HEK293 (cell line): ENCODE measurements at regions not wholly inside any gene's neighbourhood (a gene's known extent, or its start where the extent isn't known, plus 50 kb on each side); places are given as distances from the start of the nearest gene placed in this dataset.

Source experiments
- CTCF ChIA-PET: fragments of 350-600 bp; formaldehyde crosslinking; extraction: SDS; loops from one replicate; lab custom pipeline; 2021; ENCODE audit warnings: antibody characterized with exemption; lab: Yijun Ruan, JAX
- POLR2A ChIA-PET: fragments of 300-600 bp; formaldehyde crosslinking; extraction: SDS; loops from one replicate; lab custom pipeline; 2020; ENCODE audit warnings: antibody characterized with exemption, inconsistent platforms; lab: Yijun Ruan, JAX
- H3K27ac ChIP-seq: fragments of 200-500 bp; sonication (Bioruptor generic); 2 replicates; pipeline ENCODE4 v1.5.1; 2014; ENCODE audit warnings: low read depth, low read length, control low read depth, inconsistent platforms; ENCODE audit errors: extremely low read depth
- H3K36me3 ChIP-seq, 2 experiments: fragments of 200-500 bp in 1 of 2; sonication (Bioruptor generic) in 1 of 2; 1 replicate in 1 of 2; 2 replicates in 1 of 2; pipeline ENCODE4 v1.5.1; 2014 to 2017; ENCODE audit warnings: inconsistent platforms in 2 of 2, low read length in 2 of 2; ENCODE audit not compliant: control insufficient read depth in 2 of 2, insufficient read depth in 1 of 2
- H3K4me1 ChIP-seq: fragments of 200-500 bp; sonication (Bioruptor generic); 2 replicates; pipeline ENCODE4 v1.5.1; 2014; ENCODE audit warnings: mild to moderate bottlenecking, low read length, inconsistent platforms; ENCODE audit not compliant: control insufficient read depth, insufficient read depth
- H3K4me3 ChIP-seq: 2 replicates; pipeline ENCODE4 v1.5.1; 2011; ENCODE audit warnings: low read depth, mild to moderate bottlenecking, control low read depth, low read length, moderate library complexity
- H3K9me3 ChIP-seq: fragments of 200-500 bp; sonication (Bioruptor generic); 2 replicates; pipeline ENCODE4 v1.5.1; 2014; ENCODE audit warnings: low read depth, low read length, inconsistent platforms; ENCODE audit not compliant: control insufficient read depth, insufficient read depth
- CTCF ChIP-seq: fragments of 450-650 bp; formaldehyde crosslinking; IDR thresholded peaks from 2 replicates; pipeline ENCODE4 v1.5.1; 2016; ENCODE audit warnings: missing biosample characterization, missing genetic modification characterization
- GLIS1 ChIP-seq: fragments of 450-650 bp; formaldehyde crosslinking; IDR thresholded peaks from 2 replicates; pipeline ENCODE4 v1.5.1; 2016; ENCODE audit warnings: missing biosample characterization, missing genetic modification characterization
- HIC1 ChIP-seq: fragments of 450-650 bp; formaldehyde crosslinking; IDR thresholded peaks from 2 replicates; pipeline ENCODE4 v1.5.1; 2016; ENCODE audit warnings: missing biosample characterization, missing genetic modification characterization
- INSM2 ChIP-seq: fragments of 450-650 bp; formaldehyde crosslinking; IDR thresholded peaks from 2 replicates; pipeline ENCODE4 v1.5.1; 2016; ENCODE audit warnings: missing biosample characterization, missing genetic modification characterization
- KLF7 ChIP-seq: fragments of 450-650 bp; formaldehyde crosslinking; IDR thresholded peaks from 2 replicates; pipeline ENCODE4 v1.5.1; 2016; ENCODE audit warnings: missing biosample characterization, missing genetic modification characterization, borderline replicate concordance
- KLF9 ChIP-seq: fragments of 450-650 bp; formaldehyde crosslinking; IDR thresholded peaks from 2 replicates; pipeline ENCODE4 v1.5.1; 2016; ENCODE audit warnings: missing biosample characterization, missing genetic modification characterization, low read depth
- SALL2 ChIP-seq: fragments of 450-650 bp; formaldehyde crosslinking; IDR thresholded peaks from 2 replicates; pipeline ENCODE4 v1.5.0; 2017; ENCODE audit warnings: missing biosample characterization, mild to moderate bottlenecking, missing genetic modification characterization, borderline replicate concordance
- SCRT2 ChIP-seq: fragments of 450-650 bp; formaldehyde crosslinking; IDR thresholded peaks from 2 replicates; pipeline ENCODE4 v1.5.1; 2016; ENCODE audit warnings: missing biosample characterization, missing genetic modification characterization
- TSHZ1 ChIP-seq: fragments of 450-650 bp; formaldehyde crosslinking; IDR thresholded peaks from 2 replicates; pipeline ENCODE4 v1.5.1; 2016; ENCODE audit warnings: missing biosample characterization, missing genetic modification characterization, borderline replicate concordance
- ZBTB48 ChIP-seq: fragments of 450-650 bp; formaldehyde crosslinking; IDR thresholded peaks from 2 replicates; pipeline ENCODE4 v1.5.1; 2016; ENCODE audit warnings: missing biosample characterization, missing genetic modification characterization
- ZFP37 ChIP-seq: fragments of 450-650 bp; formaldehyde crosslinking; IDR thresholded peaks from 2 replicates; pipeline ENCODE4 v1.5.1; 2016; ENCODE audit warnings: missing biosample characterization, missing genetic modification characterization
- ZFP69B ChIP-seq: fragments of 450-650 bp; formaldehyde crosslinking; IDR thresholded peaks from 2 replicates; pipeline ENCODE4 v1.5.1; 2016; ENCODE audit warnings: missing biosample characterization, missing genetic modification characterization
- ZNF112 ChIP-seq: fragments of 450-650 bp; formaldehyde crosslinking; IDR thresholded peaks from 2 replicates; pipeline ENCODE4 v1.5.0; 2017; ENCODE audit warnings: missing biosample characterization, missing genetic modification characterization
- ZNF132 ChIP-seq: fragments of 450-650 bp; formaldehyde crosslinking; IDR thresholded peaks from 2 replicates; pipeline ENCODE4 v1.5.1; 2017; ENCODE audit warnings: missing biosample characterization, missing genetic modification characterization, borderline replicate concordance
- ZNF18 ChIP-seq: fragments of 450-650 bp; formaldehyde crosslinking; IDR thresholded peaks from 2 replicates; pipeline ENCODE4 v1.5.1; 2016; ENCODE audit warnings: missing biosample characterization, missing genetic modification characterization
- ZNF214 ChIP-seq: fragments of 450-650 bp; formaldehyde crosslinking; IDR thresholded peaks from 2 replicates; pipeline ENCODE4 v1.5.1; 2017; ENCODE audit warnings: missing biosample characterization, mild to moderate bottlenecking, missing genetic modification characterization, borderline replicate concordance
- ZNF324 ChIP-seq: fragments of 450-650 bp; formaldehyde crosslinking; IDR thresholded peaks from 2 replicates; pipeline ENCODE4 v1.5.1; 2016; ENCODE audit warnings: missing biosample characterization, missing genetic modification characterization
- ZNF404 ChIP-seq: fragments of 450-650 bp; formaldehyde crosslinking; IDR thresholded peaks from 2 replicates; pipeline ENCODE4 v1.5.1; 2017; ENCODE audit warnings: missing biosample characterization, missing genetic modification characterization
- ZNF654 ChIP-seq: fragments of 450-650 bp; formaldehyde crosslinking; IDR thresholded peaks from 2 replicates; pipeline ENCODE4 v1.5.1; 2016; ENCODE audit warnings: low read depth, missing biosample characterization, missing genetic modification characterization
- ZNF776 ChIP-seq: fragments of 450-650 bp; formaldehyde crosslinking; IDR thresholded peaks from 2 replicates; pipeline ENCODE4 v1.5.0; 2017; ENCODE audit warnings: missing biosample characterization, missing genetic modification characterization, borderline replicate concordance
- ZSCAN23 ChIP-seq: fragments of 450-650 bp; formaldehyde crosslinking; IDR thresholded peaks from 2 replicates; pipeline ENCODE4 v1.5.1; 2016; ENCODE audit warnings: missing biosample characterization, missing genetic modification characterization
- ZSCAN5A ChIP-seq: fragments of 450-650 bp; formaldehyde crosslinking; IDR thresholded peaks from 2 replicates; pipeline ENCODE4 v1.5.1; 2016; ENCODE audit warnings: missing biosample characterization, missing genetic modification characterization
- ZXDB ChIP-seq: fragments of 450-650 bp; formaldehyde crosslinking; IDR thresholded peaks from 2 replicates; pipeline ENCODE4 v1.5.1; 2016; ENCODE audit warnings: missing biosample characterization, missing genetic modification characterization

- CTCF ChIA-PET: interaction anchor here (0.7 kb wide), 1 partner anchor 304 kb away, joined by 3 read pairs; no protein-coding TSS in a partner anchor
- Histone ChIP-seq H3K36me3 (no peaks in the 10 kb centered on the region), H3K4me3 (no peak overlapping the region), H3K9me3 (no peaks in the 10 kb centered on the region)
- POLR2A ChIA-PET: no interaction called here
- TF ChIP-seq GLIS1 (tag by site-specific recombination) (no peak), ZNF18 (tag by site-specific recombination) (no peak), ZXDB (tag by site-specific recombination) (no peak), SCRT2 (tag by site-specific recombination) (no peak), KLF9 (tag by site-specific recombination) (no peak), ZNF324 (no peak), TSHZ1 (no peak), ZNF214 (tag by site-specific recombination) (no peak), ZNF404 (tag by site-specific recombination) (no peak), ZFP37 (tag by site-specific recombination) (no peak), ZSCAN23 (tag by site-specific recombination) (no peak), ZNF132 (tag by site-specific recombination) (no peak), ZFP69B (tag by site-specific recombination) (no peak), ZBTB48 (tag by site-specific recombination) (no peak), SALL2 (tag by site-specific recombination) (no peak), KLF7 (tag by site-specific recombination) (no peak), ZSCAN5A (tag by site-specific recombination) (no peak)
- TF ChIP-seq, all 188 proteins: peak for 0
- no peaks in the 10 kb centered on the region for H3K4me1 ChIP-seq
- H3K27ac ChIP-seq: no peak overlapping the region
These were observed 51.2 kb upstream of the CARD11 start for GRCh38 chr7:3094701-3095445.

- H3K36me3 ChIP-seq: no peaks in the 10 kb centered on the region
- no peaks in the 10 kb centered on the region for H3K4me1 ChIP-seq
- no peaks in the 10 kb centered on the region for H3K9me3 ChIP-seq
- H3K27ac ChIP-seq: no peak overlapping the region
- no peak overlapping the region for H3K4me3 ChIP-seq
- CTCF ChIA-PET: no interaction called here
- POLR2A ChIA-PET: no interaction called here
- no peak for TF ChIP-seq ZNF776
- TF ChIP-seq INSM2 (tag by site-specific recombination): no peak
- TF ChIP-seq HIC1 (tag by site-specific recombination): no peak
- no peak for TF ChIP-seq ZNF112 (tag by site-specific recombination)
- no peak for TF ChIP-seq ZNF132 (tag by site-specific recombination)
- TF ChIP-seq ZNF654 (tag by site-specific recombination): no peak
- no peak for TF ChIP-seq CTCF (tag by site-specific recombination)
These were observed 54.1 kb upstream of the CARD11 start for GRCh38 chr7:3097734-3098133.
